Mesendoderm (in vitro differentiated cells): ENCODE measurements at regions not wholly inside any gene's neighbourhood (a gene's known extent, or its start where the extent isn't known, plus 50 kb on each side); places are given as distances from the start of the nearest gene placed in this dataset.

Experiments used
- DNase-seq: peaks from one replicate; pipeline ENCODE4 v3.0.0; 2013
- H2AK5ac ChIP-seq: 2 replicates; pipeline ENCODE4 v1.6.1; 2013; ENCODE audit warnings: low read length, inconsistent platforms
- H2BK120ac ChIP-seq: 2 replicates; pipeline ENCODE4 v1.6.1; 2013; ENCODE audit warnings: low read depth, mild to moderate bottlenecking, low read length, moderate library complexity, mixed read lengths
- H2BK15ac ChIP-seq: replicated peaks from 2 replicates; pipeline ENCODE4 v1.6.1; 2013; ENCODE audit warnings: low read depth, mild to moderate bottlenecking, moderate library complexity
- H2BK5ac ChIP-seq: 2 replicates; pipeline ENCODE4 v1.6.1; 2013; ENCODE audit warnings: low read length, inconsistent platforms
- H3K18ac ChIP-seq: 2 replicates; pipeline ENCODE4 v1.6.1; 2013; ENCODE audit warnings: mild to moderate bottlenecking, low read length, mixed read lengths
- H3K23ac ChIP-seq: one replicate; pipeline ENCODE4 v1.6.1; 2013; ENCODE audit warnings: low read length
- H3K27ac ChIP-seq: 2 replicates; pipeline ENCODE4 v1.5.1; 2013; ENCODE audit warnings: low read depth, mild to moderate bottlenecking, inconsistent platforms, low read length, moderate library complexity
- H3K27me3 ChIP-seq: 2 replicates; pipeline ENCODE4 v1.6.1; 2013; ENCODE audit warnings: low read length, control low read depth, mild to moderate bottlenecking, inconsistent platforms; ENCODE audit not compliant: insufficient read depth, poor library complexity
- H3K36me3 ChIP-seq: 2 replicates; pipeline ENCODE4 v1.6.1; 2013; ENCODE audit warnings: low read length, inconsistent platforms; ENCODE audit not compliant: control insufficient read depth, insufficient read depth
- H3K4ac ChIP-seq: one replicate; pipeline ENCODE4 v1.6.1; 2013; ENCODE audit warnings: low read depth, mild to moderate bottlenecking, low read length, moderate library complexity
- H3K4me1 ChIP-seq: 2 replicates; pipeline ENCODE4 v1.6.1; 2013; ENCODE audit warnings: low read depth, low read length, inconsistent platforms; ENCODE audit not compliant: control insufficient read depth
- H3K4me2 ChIP-seq: 2 replicates; pipeline ENCODE4 v1.6.1; 2013; ENCODE audit warnings: low read length
- H3K4me3 ChIP-seq: 2 replicates; pipeline ENCODE4 v1.5.1; 2013; ENCODE audit warnings: mild to moderate bottlenecking, low read length
- H3K56ac ChIP-seq: one replicate; pipeline ENCODE4 v1.6.1; 2013; ENCODE audit warnings: low read length
- H3K79me1 ChIP-seq: 2 replicates; pipeline ENCODE4 v1.6.1; 2013; ENCODE audit warnings: low read length, inconsistent platforms
- H3K79me2 ChIP-seq: 2 replicates; pipeline ENCODE4 v1.6.1; 2013; ENCODE audit warnings: mild to moderate bottlenecking, low read length; ENCODE audit not compliant: control insufficient read depth, insufficient read depth
- H3K9ac ChIP-seq: 2 replicates; pipeline ENCODE4 v1.6.1; 2013; ENCODE audit warnings: low read length, inconsistent platforms
- H4K5ac ChIP-seq: one replicate; pipeline ENCODE4 v1.6.1; 2013; ENCODE audit warnings: low read length
- H4K8ac ChIP-seq: one replicate; pipeline ENCODE4 v1.6.1; 2013; ENCODE audit warnings: low read depth, mild to moderate bottlenecking, control low read depth, low read length, moderate library complexity
- WGBS: extraction: QIAGEN DNeasy Blood & Tissue Kit; methylation state at CpG from one replicate; pipeline ENCODE4 v1.1.7; 2013; ENCODE audit warnings: low lambda C conversion rate, missing lambda C conversion rate; ENCODE audit not compliant: insufficient coverage; ENCODE audit errors: extremely low coverage; 5-methylcytosine and 5-hydroxymethylcytosine counted together

DNA sequence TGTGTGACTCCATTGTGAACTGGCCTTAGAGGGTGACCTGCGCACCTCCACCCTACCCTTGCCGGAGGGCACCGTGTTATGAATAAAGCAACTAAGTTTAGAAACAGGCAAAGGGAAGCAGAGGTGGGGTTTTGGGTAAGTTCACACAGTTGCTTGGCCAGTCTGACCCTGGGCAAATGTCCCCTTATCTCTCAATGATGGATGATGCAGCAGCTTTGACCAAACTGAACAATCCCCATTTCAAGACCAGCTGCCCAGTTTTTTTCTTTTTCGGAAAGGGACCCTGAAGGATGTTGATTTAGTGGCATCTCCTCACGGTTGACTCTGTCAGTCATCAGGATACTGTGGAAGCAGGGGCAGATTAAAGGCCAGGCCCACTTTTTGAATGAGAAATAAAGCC lies 68.7 kb upstream of the PRDM1 start:
- no peak overlapping the region for H3K4me3 ChIP-seq
- no peak overlapping the region for H3K23ac ChIP-seq
- H3K27me3 ChIP-seq = no peaks in the 10 kb centered on the region
- H3K79me1 ChIP-seq = no peaks in the 10 kb centered on the region
- no peak overlapping the region for H4K8ac ChIP-seq
- no peaks in the 10 kb centered on the region for H3K4me1 ChIP-seq
- no peak overlapping the region for H3K56ac ChIP-seq
- no peak overlapping the region for H3K27ac ChIP-seq
- H4K5ac ChIP-seq = no peak overlapping the region
- no peak overlapping the region for H2AK5ac ChIP-seq
- H2BK15ac ChIP-seq = no peak overlapping the region
- no CpG with 5 or more reads among the region's 5 CpGs for WGBS
- no peak overlapping the region for H3K4me2 ChIP-seq
- H3K9ac ChIP-seq = no peak overlapping the region
- no peak for DNase-seq
- H3K4ac ChIP-seq = no peak overlapping the region
- H3K79me2 ChIP-seq = no peaks in the 10 kb centered on the region
- H2BK5ac ChIP-seq = no peak overlapping the region
- H2BK120ac ChIP-seq = no peak overlapping the region
- H3K36me3 ChIP-seq = no peaks in the 10 kb centered on the region
- H3K18ac ChIP-seq = no peak overlapping the region

DNA sequence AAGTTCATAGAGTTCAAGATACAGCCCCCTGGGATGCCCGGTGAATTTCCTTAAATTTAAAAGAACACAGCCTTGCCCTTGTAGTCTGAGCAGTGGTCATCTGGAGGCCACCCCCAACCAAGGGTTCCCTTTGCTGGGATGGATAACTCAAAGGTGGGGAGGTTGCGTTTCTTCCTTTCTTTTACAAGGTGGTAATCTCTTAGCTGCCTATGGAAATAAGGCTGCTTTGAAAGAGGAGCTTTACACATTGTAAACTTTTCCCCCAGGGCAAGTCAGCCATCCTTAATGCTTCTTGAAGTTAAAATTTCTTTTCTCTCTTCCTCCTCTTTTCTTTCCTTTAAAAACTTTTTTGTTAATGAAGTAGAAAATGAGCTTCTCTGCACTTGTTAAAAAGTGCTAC lies 71.2 kb upstream of the PRDM1 start:
- H2BK15ac ChIP-seq = no peak overlapping the region
- H3K18ac ChIP-seq = no peak overlapping the region
- no peak overlapping the region for H3K4me3 ChIP-seq
- H2BK5ac ChIP-seq = no peak overlapping the region
- peak; percentile 72 for DNase-seq
- H3K9ac ChIP-seq = no peak overlapping the region
- H3K79me1 ChIP-seq = no peaks in the 10 kb centered on the region
- H3K4me1 ChIP-seq = no peaks in the 10 kb centered on the region
- WGBS = no CpG with 5 or more reads among the region's 2 CpGs
- H3K27me3 ChIP-seq = no peaks in the 10 kb centered on the region
- no peak overlapping the region for H3K56ac ChIP-seq
- H2AK5ac ChIP-seq = no peak overlapping the region
- no peak overlapping the region for H4K5ac ChIP-seq
- no peak overlapping the region for H4K8ac ChIP-seq
- H2BK120ac ChIP-seq = no peak overlapping the region
- no peak overlapping the region for H3K27ac ChIP-seq
- no peaks in the 10 kb centered on the region for H3K36me3 ChIP-seq
- no peaks in the 10 kb centered on the region for H3K79me2 ChIP-seq
- no peak overlapping the region for H3K23ac ChIP-seq
- H3K4me2 ChIP-seq = no peak overlapping the region
- no peak overlapping the region for H3K4ac ChIP-seq

- H3K79me2 ChIP-seq = no peaks in the 10 kb centered on the region
- H2BK15ac ChIP-seq = no peak overlapping the region
- no peak overlapping the region for H3K18ac ChIP-seq
- no peak for DNase-seq
- no peak overlapping the region for H2BK120ac ChIP-seq
- no peak overlapping the region for H3K23ac ChIP-seq
- no peaks in the 10 kb centered on the region for H3K79me1 ChIP-seq
- H2AK5ac ChIP-seq = peak overlapping the region; percentile 80
- H3K4ac ChIP-seq = no peak overlapping the region
- no CpG with 5 or more reads among the region's 6 CpGs for WGBS
- no peak overlapping the region for H3K9ac ChIP-seq
- H4K8ac ChIP-seq = no peak overlapping the region
- H2BK5ac ChIP-seq = peak overlapping the region; percentile 29
- H3K4me2 ChIP-seq = no peak overlapping the region
- H3K27me3 ChIP-seq = no peaks in the 10 kb centered on the region
- peaks cover 4% of the 10 kb centered on the region for H3K4me1 ChIP-seq
- no peaks in the 10 kb centered on the region for H3K36me3 ChIP-seq
- no peak overlapping the region for H4K5ac ChIP-seq
- peak overlapping the region; percentile 53 for H3K56ac ChIP-seq
- H3K27ac ChIP-seq = no peak overlapping the region
- no peak overlapping the region for H3K4me3 ChIP-seq
These were observed 74.7 kb upstream of the PRDM1 start for GRCh38 chr6:106011476-106011875.

DNA sequence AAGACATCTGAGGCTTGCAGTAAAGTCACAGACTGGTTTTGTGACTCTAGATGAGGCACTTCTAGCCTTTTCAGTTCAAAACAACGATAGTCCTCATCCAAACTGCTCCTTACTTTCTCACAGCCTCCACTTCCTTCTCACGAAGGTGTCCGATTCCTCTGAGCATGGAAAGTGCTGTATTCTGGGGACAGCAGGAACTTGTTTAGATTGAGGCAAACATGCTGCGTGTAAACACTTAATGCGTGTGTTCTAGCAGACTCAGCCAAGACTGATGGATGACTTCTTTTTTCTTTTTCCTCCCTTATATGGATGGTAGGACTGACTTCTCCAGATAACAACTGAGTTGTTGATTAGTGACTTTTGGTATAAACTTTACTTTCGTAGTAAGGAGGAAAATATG lies 80.2 kb upstream of the PRDM1 start:
- H2BK120ac ChIP-seq = peak overlapping the region; percentile 85
- peaks cover 16% of the 10 kb centered on the region for H3K4me1 ChIP-seq
- no peak overlapping the region for H2BK5ac ChIP-seq
- peak overlapping the region; percentile 16 for H3K18ac ChIP-seq
- no peak overlapping the region for H3K56ac ChIP-seq
- no peak overlapping the region for H3K9ac ChIP-seq
- no peak overlapping the region for H4K5ac ChIP-seq
- H3K36me3 ChIP-seq = no peaks in the 10 kb centered on the region
- no peak overlapping the region for H2BK15ac ChIP-seq
- no peak overlapping the region for H2AK5ac ChIP-seq
- DNase-seq = no peak
- H3K79me1 ChIP-seq = no peaks in the 10 kb centered on the region
- no CpG with 5 or more reads among the region's 6 CpGs for WGBS
- H3K79me2 ChIP-seq = no peaks in the 10 kb centered on the region
- no peak overlapping the region for H3K4me3 ChIP-seq
- H3K27me3 ChIP-seq = no peaks in the 10 kb centered on the region
- H3K4me2 ChIP-seq = no peak overlapping the region
- no peak overlapping the region for H3K23ac ChIP-seq
- H3K4ac ChIP-seq = no peak overlapping the region
- H3K27ac ChIP-seq = no peak overlapping the region
- H4K8ac ChIP-seq = no peak overlapping the region

DNA sequence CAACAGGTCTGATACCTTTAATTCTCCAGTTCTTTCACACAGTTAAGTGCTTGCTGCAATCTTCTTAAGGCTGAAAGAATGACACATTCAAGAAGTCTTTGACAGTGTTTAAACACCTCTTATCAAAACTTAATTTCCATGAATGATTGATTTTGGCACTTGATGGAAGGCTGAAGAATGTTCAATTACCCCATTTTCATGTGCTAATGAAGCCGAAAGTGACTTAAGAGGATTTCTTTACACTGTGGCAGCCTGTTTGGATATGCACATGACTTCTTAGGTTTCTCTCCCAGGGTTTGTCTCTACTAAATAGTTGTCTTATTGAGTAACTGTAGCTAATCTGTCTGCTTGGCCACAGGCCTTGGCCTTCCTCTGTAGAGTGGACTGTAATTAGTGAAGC lies 81.1 kb upstream of the PRDM1 start:
- Histone ChIP-seq H3K4me2 (no peak overlapping the region), H2BK5ac (no peak overlapping the region), H3K27ac (no peak overlapping the region), H4K8ac (no peak overlapping the region), H3K4ac (no peak overlapping the region), H2AK5ac (no peak overlapping the region), H2BK120ac (no peak overlapping the region), H3K23ac (no peak overlapping the region), H3K18ac (no peak overlapping the region), H3K79me1 (no peaks in the 10 kb centered on the region), H4K5ac (no peak overlapping the region), H3K4me1 (peaks cover 16% of the 10 kb centered on the region), H3K56ac (no peak overlapping the region), H3K36me3 (no peaks in the 10 kb centered on the region), H3K9ac (no peak overlapping the region), H3K4me3 (no peak overlapping the region), H3K79me2 (no peaks in the 10 kb centered on the region), H2BK15ac (no peak overlapping the region), H3K27me3 (no peaks in the 10 kb centered on the region)
- WGBS = no CpG with 5 or more reads among the region's 1 CpG
- DNase-seq = peak; percentile 76

- H3K4me3 ChIP-seq = no peak overlapping the region
- no CpG with 5 or more reads among the region's 2 CpGs for WGBS
- H3K79me1 ChIP-seq = no peaks in the 10 kb centered on the region
- no peaks in the 10 kb centered on the region for H3K27me3 ChIP-seq
- H3K23ac ChIP-seq = no peak overlapping the region
- H3K4ac ChIP-seq = no peak overlapping the region
- no peaks in the 10 kb centered on the region for H3K36me3 ChIP-seq
- no peak overlapping the region for H3K27ac ChIP-seq
- peak overlapping the region; percentile 5 for H3K18ac ChIP-seq
- H2BK5ac ChIP-seq = no peak overlapping the region
- H2AK5ac ChIP-seq = peak overlapping the region; percentile 32
- no peak overlapping the region for H3K9ac ChIP-seq
- peak overlapping the region; percentile 30 for H3K56ac ChIP-seq
- H3K4me1 ChIP-seq = peaks cover 16% of the 10 kb centered on the region
- no peak for DNase-seq
- no peaks in the 10 kb centered on the region for H3K79me2 ChIP-seq
- no peak overlapping the region for H2BK120ac ChIP-seq
- no peak overlapping the region for H3K4me2 ChIP-seq
- peak overlapping the region; percentile 14 for H2BK15ac ChIP-seq
- H4K5ac ChIP-seq = no peak overlapping the region
- H4K8ac ChIP-seq = no peak overlapping the region
These were observed 82.7 kb upstream of the PRDM1 start for GRCh38 chr6:106003268-106003987.
